ENCODE measurements at regions not wholly inside any gene's neighbourhood (a gene's known extent, or its start where the extent isn't known, plus 50 kb on each side); places are given as distances from the start of the nearest gene placed in this dataset.

DNA sequence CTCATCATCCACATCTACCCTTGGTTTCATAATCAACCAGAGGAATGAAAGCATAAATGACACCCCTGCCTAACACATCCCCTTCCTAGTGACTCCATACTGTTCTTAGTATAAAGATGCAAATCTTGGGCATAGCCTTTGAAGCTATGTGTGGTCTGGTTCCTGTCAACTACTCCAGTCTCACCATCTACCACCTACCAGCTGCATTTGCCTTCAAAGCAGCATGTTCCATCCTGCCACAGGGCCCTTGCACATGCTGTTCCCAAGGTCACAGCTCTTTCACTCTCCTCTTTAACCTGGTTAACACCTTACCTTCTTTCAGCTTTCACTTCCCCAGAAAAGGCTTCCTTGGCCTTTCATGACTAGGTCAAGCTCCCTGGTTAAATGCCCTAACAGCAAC is 62.3 kb upstream of the ARHGEF3 start:
- H3K9me3 Mint-ChIP-seq: no peaks in the 10 kb centered on the region
- H3K27ac Mint-ChIP-seq: peak overlapping the region; percentile 26 to 59
- peak; percentile 88 to 92 for ATAC-seq
- no peaks in the 10 kb centered on the region for H3K27me3 Mint-ChIP-seq
- peaks cover 27 to 43% of the 10 kb centered on the region in 2 donors for H3K4me1 Mint-ChIP-seq (ENCODE audit: low read depth in 2 of 2)
- H3K4me3 Mint-ChIP-seq: peak overlapping the region; percentile 36
- DNase-seq (ENCODE audit: low spot score): no peak
- H3K36me3 Mint-ChIP-seq: no peaks in the 10 kb centered on the region

DNA sequence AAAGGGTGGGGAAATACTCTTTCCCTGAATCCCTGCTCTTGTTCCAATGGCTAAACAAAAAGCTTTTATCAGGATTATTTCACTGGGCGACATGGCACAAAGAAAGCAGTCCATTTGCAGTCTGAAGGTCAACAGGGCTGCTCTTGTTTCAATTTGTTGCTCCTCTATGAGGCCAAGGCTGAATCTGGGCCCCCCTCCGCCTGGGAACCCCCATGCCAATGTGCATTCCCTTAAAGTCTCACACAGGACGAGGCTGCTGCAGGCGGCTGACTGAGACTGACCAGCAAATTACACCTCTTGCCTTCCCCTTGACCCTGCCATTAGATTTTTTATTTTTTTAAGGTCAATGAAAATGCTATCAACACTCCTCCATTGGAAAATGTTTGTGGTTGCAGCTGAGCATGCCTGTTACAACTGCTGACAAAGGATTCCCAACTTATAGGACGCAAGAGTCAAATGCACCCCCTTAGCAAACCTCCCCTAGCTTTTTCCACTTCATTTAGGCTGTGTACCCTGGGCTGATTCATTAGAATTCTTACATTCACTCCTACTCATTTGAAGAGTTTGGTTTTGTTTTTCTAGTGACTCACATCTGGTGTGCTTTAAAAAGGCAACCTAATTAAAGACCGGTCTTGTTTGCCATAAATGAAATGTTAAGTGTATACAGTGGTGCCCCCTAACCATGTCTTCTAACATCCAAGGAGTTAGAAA is 60.8 kb upstream of the ARHGEF3 start:
- peak overlapping the region; percentile 53 for H3K4me3 Mint-ChIP-seq
- DNase-seq (ENCODE audit: low spot score) (no peak), ATAC-seq (peak; percentile 68 to 79)
- H3K27me3 Mint-ChIP-seq: no peaks in the 10 kb centered on the region
- no peaks in the 10 kb centered on the region for H3K36me3 Mint-ChIP-seq
- no peaks in the 10 kb centered on the region for H3K9me3 Mint-ChIP-seq
- peak overlapping the region; percentile 23 to 47 for H3K27ac Mint-ChIP-seq
- peaks cover 33 to 49% of the 10 kb centered on the region in 2 donors for H3K4me1 Mint-ChIP-seq (ENCODE audit: low read depth in 2 of 2)

DNA sequence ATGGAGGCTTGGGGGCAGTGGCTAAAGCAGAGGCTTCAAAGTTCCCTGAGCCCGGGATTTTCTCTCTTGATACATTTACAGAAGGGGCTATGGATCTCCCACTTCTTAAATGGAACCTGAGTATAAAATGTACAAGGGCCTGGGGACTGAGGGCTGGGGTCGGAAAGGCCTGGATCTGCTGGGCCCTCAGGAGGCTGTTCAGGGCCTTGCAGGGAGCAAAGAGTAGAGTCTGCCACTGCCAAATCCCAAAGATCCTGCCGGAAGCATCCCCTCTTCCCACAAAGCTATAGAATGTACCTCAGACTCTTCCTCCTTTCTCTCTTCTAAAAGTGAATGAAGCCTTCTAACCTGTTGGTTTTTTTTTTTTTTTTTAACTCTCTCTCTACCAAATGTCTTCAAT is 59.8 kb upstream of the ARHGEF3 start:
- Mint-ChIP-seq H3K27ac (no peak overlapping the region), H3K4me1 (ENCODE audit: low read depth in 2 of 2) (peaks cover 33 to 49% of the 10 kb centered on the region in 2 donors), H3K27me3 (no peaks in the 10 kb centered on the region), H3K4me3 (no peak overlapping the region), H3K9me3 (no peaks in the 10 kb centered on the region), H3K36me3 (no peaks in the 10 kb centered on the region)
- no peak for ATAC-seq
- DNase-seq (ENCODE audit: low spot score): no peak

DNA sequence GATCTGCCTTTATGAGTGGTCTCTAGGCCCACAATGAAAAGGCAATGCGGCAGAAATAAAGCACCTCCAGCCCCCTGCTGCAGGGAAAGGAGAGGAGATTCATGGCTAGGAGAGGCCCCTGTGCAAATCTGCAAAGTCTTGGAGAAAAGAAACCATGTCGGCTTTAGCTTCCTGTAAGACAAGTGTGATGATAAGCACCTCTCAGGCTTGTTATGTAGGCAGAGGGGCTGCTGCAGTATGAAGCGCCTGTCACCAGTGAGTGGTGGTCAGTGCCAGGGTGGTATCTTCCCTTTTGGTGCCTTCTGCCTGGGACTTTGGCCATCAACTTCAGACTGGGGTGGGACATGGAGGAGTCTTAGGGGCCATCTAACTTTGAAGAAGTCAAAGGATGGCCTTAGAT is 59.2 kb upstream of the ARHGEF3 start:
- H3K36me3 Mint-ChIP-seq: no peaks in the 10 kb centered on the region

DNA sequence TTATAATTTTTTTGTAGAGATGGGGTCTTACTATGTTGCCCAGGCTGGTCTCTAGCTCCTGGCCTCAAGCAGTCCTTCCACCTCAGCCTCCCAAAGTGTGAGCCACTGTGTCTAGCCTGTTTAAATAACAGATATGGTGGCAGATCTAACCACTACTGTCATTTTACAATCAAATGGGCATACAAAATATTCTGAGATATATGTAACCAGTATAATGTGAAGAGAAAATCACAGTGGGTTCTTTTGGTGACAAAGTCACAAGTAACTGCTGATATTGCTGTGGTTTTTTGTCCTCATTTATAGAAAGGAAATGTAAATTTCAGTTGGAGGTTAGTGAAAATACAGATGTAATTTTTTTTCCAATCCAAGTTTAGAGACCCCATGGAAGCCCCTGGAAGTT is 58.6 kb upstream of the ARHGEF3 start:
- Mint-ChIP-seq H3K4me3 (peak overlapping the region; percentile 44), H3K27me3 (no peaks in the 10 kb centered on the region), H3K4me1 (ENCODE audit: low read depth in 2 of 2) (peaks cover 33 to 53% of the 10 kb centered on the region in 2 donors), H3K27ac (peak overlapping the region in 1 of 2 donors; percentile 71), H3K36me3 (no peaks in the 10 kb centered on the region), H3K9me3 (no peaks in the 10 kb centered on the region)
- DNase-seq (ENCODE audit: low spot score) (no peak), ATAC-seq (no peak)

More for the DNA sequence above, 59.2 kb upstream of the ARHGEF3 start:
- no peaks in the 10 kb centered on the region for H3K27me3 Mint-ChIP-seq
- DNase-seq (ENCODE audit: low spot score): no peak
- ATAC-seq: no peak
- no peaks in the 10 kb centered on the region for H3K9me3 Mint-ChIP-seq
- H3K4me3 Mint-ChIP-seq: peak overlapping the region; percentile 44
- H3K4me1 Mint-ChIP-seq (ENCODE audit: low read depth in 2 of 2): peaks cover 33 to 49% of the 10 kb centered on the region in 2 donors
- H3K27ac Mint-ChIP-seq: peak overlapping the region in 1 of 2 donors; percentile 71

DNA sequence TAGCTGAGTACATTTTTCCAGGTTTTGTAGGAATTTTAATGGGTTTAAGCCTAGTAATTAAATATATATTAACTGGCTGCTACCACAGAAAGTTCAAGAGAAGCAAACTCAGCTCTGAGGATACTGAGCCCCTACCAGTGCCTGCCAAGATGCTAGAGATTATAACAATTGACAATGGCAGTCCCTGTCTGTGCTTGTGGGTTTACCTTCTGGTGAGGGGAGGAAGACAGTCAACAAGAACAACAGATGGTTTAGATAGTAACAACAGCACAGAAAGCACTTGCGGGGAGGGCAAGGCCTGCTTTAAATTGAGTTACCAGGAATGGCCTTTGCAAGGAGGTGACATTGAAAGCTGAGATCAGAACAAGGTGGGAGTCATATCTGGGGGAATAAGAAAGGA is 56.6 kb upstream of the ARHGEF3 start:
- Mint-ChIP-seq H3K9me3 (no peaks in the 10 kb centered on the region), H3K27me3 (no peaks in the 10 kb centered on the region), H3K36me3 (no peaks in the 10 kb centered on the region), H3K4me1 (ENCODE audit: low read depth in 2 of 2) (peaks cover 24 to 38% of the 10 kb centered on the region in 2 donors), H3K27ac (peak overlapping the region in 1 of 2 donors; percentile 3), H3K4me3 (no peak overlapping the region)
- DNase-seq (ENCODE audit: low spot score) (no peak), ATAC-seq (no peak)

DNA sequence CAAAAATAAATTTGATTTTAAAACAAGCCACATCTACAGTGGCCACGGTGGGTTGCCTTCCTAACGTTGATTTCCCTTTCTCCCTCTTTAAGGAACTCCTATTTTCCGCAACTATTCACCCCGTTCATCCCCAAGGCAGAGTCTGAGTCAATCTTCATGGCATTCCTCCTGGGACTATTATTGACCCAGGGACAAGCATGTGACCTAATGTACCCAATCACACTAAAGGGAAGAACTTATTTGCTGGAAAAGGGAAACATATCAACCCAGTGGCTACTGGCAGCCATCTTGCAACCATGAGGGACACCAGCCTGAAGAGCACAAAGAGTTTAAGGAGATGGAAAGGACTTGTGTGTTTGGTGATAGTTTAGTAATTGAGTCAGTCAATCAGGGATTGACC is 55.4 kb upstream of the ARHGEF3 start:
- Mint-ChIP-seq H3K4me3 (no peak overlapping the region), H3K27ac (no peak overlapping the region), H3K27me3 (no peaks in the 10 kb centered on the region), H3K36me3 (no peaks in the 10 kb centered on the region), H3K4me1 (ENCODE audit: low read depth in 2 of 2) (peaks cover 18 to 30% of the 10 kb centered on the region in 2 donors), H3K9me3 (no peaks in the 10 kb centered on the region)
- DNase-seq (ENCODE audit: low spot score) (no peak), ATAC-seq (no peak)

DNA sequence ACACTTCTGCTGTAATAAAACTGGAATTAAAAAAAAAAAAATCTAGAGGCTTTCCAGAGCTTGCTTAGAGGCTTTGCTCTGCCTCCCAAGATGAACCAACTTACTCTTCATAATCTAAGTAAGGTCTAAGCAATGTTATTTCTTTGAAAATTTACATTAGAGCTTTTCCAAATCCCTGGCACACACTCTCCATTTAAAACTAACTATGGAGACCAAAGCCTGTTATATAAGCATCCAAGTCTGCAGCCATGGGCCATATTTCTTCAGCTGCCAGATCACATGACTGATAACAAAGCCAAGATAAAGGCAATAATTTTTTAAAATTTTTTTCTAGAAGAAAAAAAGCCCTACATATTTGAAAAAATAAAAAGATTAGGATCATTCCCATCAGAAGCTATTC is 55.0 kb upstream of the ARHGEF3 start:
- Mint-ChIP-seq H3K4me3 (no peak overlapping the region), H3K4me1 (ENCODE audit: low read depth in 2 of 2) (peaks cover 18 to 27% of the 10 kb centered on the region in 2 donors), H3K27ac (no peak overlapping the region), H3K36me3 (no peaks in the 10 kb centered on the region), H3K27me3 (no peaks in the 10 kb centered on the region), H3K9me3 (no peaks in the 10 kb centered on the region)
- ATAC-seq: no peak
- no peak for DNase-seq (ENCODE audit: low spot score)

DNA sequence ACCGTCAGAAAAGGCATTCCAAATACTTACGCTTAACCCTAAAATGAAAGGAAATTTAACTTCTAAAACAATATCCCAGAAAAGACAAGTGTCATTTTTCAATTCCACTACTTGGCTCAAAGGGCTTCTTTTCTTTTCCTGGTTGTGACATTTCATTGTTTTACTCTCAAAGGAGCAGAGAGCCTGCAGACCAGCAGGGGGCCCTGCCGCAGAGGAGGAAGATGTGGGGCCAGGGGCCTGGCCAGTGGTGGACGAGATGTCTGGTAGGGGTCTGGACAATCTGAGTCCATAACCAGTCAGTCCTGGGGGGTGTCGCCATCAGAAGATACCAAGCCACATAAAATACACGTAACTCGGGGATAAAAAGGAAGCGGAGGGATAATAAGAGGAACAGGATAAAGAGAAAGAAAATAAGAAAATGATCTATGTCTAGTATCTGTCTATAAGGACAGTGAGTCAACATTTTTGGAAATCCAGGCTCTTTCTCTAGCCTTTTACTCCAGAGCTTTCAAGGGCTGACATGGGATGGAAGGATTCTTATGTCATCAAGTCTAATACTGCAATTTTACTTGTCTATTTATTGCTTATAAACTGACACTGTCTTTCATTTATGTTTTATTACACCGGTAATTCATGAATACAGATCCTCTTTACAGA is 54.2 kb upstream of the ARHGEF3 start:
- H3K9me3 Mint-ChIP-seq: no peaks in the 10 kb centered on the region
- no peaks in the 10 kb centered on the region for H3K36me3 Mint-ChIP-seq
- H3K4me1 Mint-ChIP-seq (ENCODE audit: low read depth in 2 of 2): peaks cover 18 to 19% of the 10 kb centered on the region in 2 donors
- ATAC-seq (no peak), DNase-seq (ENCODE audit: low spot score) (no peak)
- H3K27me3 Mint-ChIP-seq: no peaks in the 10 kb centered on the region
- H3K27ac Mint-ChIP-seq: peak overlapping the region in 1 of 2 donors; percentile 36
- no peak overlapping the region for H3K4me3 Mint-ChIP-seq

DNA sequence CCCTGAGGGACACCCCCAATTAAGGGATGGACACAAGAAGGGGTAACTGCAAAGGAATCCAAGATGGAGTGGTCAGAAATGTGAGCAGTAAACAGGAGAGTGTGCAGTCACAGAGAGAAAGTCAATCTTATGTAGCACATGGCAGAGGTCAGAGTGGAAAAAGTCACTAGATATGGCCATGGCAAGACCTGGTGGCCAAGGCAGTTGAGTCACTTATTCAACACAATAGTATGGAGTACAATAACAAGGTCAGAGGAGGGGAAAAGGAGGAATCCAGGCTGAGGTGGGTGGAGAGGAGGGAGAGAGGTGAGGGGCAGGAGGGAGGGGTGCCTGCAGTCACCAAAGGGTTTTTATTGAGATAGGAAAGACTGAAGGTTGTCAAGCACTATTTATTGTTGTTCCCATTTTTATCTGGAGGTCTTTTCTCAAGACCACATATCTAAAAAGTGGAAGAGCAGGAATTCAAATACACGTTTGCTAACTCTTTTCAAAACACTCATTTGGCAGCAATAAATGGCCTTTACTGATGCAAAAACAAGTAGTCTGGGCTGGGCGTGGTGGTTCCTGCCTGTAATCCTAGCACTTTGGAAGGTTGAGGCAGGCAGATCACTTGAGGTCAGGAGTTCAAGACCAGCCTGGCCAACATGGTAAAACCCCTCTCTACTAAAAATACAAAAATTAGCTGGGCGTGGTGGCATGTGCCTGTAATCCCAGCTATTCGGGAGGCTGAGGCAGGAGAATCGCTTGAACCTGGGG is 53.3 kb upstream of the ARHGEF3 start:
- Mint-ChIP-seq H3K9me3 (no peaks in the 10 kb centered on the region), H3K4me3 (no peak overlapping the region), H3K27me3 (no peaks in the 10 kb centered on the region), H3K27ac (no peak overlapping the region), H3K36me3 (no peaks in the 10 kb centered on the region), H3K4me1 (ENCODE audit: low read depth in 2 of 2) (peaks cover 10 to 12% of the 10 kb centered on the region in 2 donors)
- ATAC-seq (no peak), DNase-seq (ENCODE audit: low spot score) (no peak)

DNA sequence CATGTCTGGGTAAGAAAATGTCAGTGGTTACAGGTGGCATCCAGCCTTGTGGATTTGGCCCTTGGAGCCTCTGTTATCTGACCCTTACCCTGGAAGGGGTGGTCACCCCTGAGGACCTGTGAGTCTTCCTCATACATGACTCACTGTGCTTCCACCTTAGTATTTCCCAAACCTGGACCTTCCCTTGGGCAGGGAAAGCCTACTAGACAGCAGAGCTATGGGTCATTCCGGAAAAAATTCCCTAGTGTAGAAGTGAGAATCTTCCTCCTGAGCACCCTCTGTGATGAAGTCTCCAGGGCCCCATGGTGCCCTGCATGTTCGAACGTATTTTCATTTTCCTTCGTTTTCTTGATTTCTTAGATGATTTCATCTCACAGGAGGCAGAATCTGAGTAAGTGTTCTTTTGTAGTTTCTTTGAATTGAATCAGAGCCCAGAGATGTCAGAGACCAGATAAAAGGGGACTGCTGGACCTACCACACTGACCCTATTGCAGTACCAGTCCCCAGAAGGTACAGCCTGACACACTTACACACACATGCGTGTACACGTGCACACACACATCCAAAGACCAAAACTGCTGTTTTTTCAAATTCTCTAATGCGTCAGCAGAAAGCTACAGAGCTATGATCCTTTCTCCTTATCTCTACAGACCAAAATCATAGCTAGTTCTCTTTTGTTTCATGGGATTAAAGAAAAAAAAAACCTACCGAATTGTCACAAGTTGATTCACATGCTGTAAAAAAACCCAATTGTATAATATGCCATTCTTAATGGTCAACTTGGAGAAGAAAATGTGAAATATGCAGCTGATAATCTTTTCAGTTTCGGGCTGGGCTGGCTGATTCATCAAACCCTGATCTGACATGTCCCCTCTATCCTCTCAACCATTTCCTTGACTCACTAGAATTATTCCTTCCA is 50.5 kb upstream of the ARHGEF3 start:
- H3K4me3 Mint-ChIP-seq: no peak overlapping the region
- peaks cover 4 to 6% of the 10 kb centered on the region in 2 donors for H3K4me1 Mint-ChIP-seq (ENCODE audit: low read depth in 2 of 2)

More for the DNA sequence above, 50.5 kb upstream of the ARHGEF3 start:
- Mint-ChIP-seq H3K27me3 (no peaks in the 10 kb centered on the region), H3K27ac (no peak overlapping the region), H3K9me3 (no peaks in the 10 kb centered on the region), H3K36me3 (no peaks in the 10 kb centered on the region)
- DNase-seq (ENCODE audit: low spot score): no peak
- no peak for ATAC-seq

All from natural killer cell treated with Interleukin-12 subunit alpha and Interleukin-12 subunit beta and Interleukin-15 and Interleukin-18, amount 100 ng/mL, for 72 hours (primary cell).